Fibroblast of pulmonary artery (primary cell): ENCODE measurements at regions not wholly inside any gene's neighbourhood (a gene's known extent, or its start where the extent isn't known, plus 50 kb on each side); places are given as distances from the start of the nearest gene placed in this dataset.

Experiments used
- DNase-seq: peaks from one replicate; pipeline ENCODE4 v3.0.0-alpha.2; 2010; ENCODE audit warnings: low read depth
- H3K4me3 ChIP-seq: replicated peaks from 2 replicates; pipeline ENCODE4 v1.5.1; 2011; ENCODE audit warnings: low read depth, mild to moderate bottlenecking, control low read depth, low read length, moderate library complexity
- TF ChIP-seq, protein P1 (sequence below): IDR thresholded peaks from 2 replicates; pipeline ENCODE4 v1.5.1; 2011; ENCODE audit warnings: mild to moderate bottlenecking, control low read depth, low read length, inconsistent platforms; ENCODE audit errors: missing control alignments

GRCh38 chr12:87612996-87613395 is 416.2 kb downstream of the C12orf50 start:
- H3K4me3 ChIP-seq: no peak overlapping the region
- TF ChIP-seq, protein P1, sequence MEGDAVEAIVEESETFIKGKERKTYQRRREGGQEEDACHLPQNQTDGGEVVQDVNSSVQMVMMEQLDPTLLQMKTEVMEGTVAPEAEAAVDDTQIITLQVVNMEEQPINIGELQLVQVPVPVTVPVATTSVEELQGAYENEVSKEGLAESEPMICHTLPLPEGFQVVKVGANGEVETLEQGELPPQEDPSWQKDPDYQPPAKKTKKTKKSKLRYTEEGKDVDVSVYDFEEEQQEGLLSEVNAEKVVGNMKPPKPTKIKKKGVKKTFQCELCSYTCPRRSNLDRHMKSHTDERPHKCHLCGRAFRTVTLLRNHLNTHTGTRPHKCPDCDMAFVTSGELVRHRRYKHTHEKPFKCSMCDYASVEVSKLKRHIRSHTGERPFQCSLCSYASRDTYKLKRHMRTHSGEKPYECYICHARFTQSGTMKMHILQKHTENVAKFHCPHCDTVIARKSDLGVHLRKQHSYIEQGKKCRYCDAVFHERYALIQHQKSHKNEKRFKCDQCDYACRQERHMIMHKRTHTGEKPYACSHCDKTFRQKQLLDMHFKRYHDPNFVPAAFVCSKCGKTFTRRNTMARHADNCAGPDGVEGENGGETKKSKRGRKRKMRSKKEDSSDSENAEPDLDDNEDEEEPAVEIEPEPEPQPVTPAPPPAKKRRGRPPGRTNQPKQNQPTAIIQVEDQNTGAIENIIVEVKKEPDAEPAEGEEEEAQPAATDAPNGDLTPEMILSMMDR: no peak
- no peak for DNase-seq

GRCh38 chr12:87608321-87608720 is 420.9 kb downstream of the C12orf50 start:
- no peak for DNase-seq
- TF ChIP-seq, protein P1: no peak
- H3K4me3 ChIP-seq: no peak overlapping the region

DNA sequence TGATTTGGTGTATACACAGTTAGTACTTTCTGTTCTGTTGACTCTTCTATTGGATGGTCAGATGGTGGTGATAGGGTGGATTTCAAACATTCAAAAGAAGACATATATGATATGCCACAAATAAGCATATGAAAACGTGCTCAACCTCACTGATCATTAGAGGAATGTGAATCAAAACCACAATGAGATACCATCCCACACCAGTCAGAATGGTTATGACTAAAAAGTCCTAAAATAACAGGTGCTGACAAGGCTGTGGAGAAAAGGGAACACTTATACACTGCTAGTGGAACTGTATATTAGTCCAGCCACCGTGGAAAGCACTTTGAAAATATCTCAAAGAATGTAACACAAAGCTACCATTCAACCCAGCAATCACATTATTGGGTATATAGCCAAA is 425.5 kb downstream of the C12orf50 start:
- no peak for DNase-seq

DNA sequence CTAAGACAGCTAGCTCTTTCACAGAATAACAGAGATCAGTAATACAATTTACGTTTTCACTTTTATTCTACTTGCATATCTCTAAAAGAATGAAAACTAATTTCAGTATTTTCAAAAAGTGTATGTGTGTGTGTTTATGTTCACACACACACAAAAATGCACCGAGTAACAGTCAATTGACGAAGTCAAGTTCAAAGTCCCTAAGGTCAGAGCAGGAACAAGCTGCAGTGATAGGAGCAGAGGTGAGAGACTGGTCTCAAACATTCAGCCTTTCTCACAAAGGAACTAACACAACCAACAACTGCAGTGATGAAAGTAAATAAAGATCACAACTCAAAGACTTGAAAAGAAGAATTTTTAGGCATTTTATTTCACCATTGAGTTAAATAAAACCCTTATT is 429.7 kb downstream of the C12orf50 start:
- DNase-seq: no peak
- TF ChIP-seq, protein P1: no peak

More for the DNA sequence above, 425.5 kb downstream of the C12orf50 start:
- TF ChIP-seq, protein P1: no peak
- no peak overlapping the region for H3K4me3 ChIP-seq

DNA sequence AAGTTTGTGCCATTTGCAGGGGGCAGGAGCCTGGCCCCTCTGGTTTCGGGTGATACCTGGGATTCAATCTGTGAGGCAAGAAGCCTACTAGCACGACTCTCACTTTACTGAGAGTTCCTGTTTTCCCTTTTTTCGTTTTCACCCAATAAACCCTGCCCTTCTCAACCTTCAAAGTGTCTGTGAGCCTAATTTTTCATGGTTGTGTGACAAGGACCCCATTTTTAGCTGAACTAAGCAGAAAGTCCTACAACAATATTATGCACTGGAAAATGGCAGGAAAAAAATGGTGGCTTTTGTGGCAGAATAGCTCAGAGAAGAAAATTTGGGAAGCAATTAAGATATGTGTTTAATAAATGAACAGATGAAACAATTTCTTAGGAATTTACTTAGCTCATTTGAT is 432.1 kb downstream of the C12orf50 start:
- TF ChIP-seq, protein P1: no peak
- no peak for DNase-seq
- no peak overlapping the region for H3K4me3 ChIP-seq

More for the DNA sequence above, 429.7 kb downstream of the C12orf50 start:
- no peak overlapping the region for H3K4me3 ChIP-seq

DNA sequence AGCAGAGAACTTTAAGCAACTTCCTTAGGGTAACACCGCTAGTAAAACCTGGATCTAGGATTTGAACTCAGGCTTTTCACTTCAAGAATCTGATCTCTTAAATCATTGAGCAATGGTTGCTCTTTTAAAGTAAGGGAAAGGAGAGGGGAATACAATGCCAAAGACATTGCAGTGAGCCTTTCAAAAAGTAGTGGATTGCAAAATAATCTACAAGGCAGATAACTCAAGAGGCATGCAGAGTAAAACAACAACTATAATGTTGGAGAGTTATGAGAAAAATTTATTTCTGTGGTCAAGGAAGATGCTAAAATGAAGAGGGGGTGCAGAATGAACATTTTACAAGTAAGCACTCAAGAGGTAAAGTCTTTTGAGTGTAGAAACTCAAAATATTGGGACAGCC is 432.6 kb downstream of the C12orf50 start:
- no peak overlapping the region for H3K4me3 ChIP-seq
- TF ChIP-seq, protein P1: no peak
- DNase-seq: peak; percentile 26

DNA sequence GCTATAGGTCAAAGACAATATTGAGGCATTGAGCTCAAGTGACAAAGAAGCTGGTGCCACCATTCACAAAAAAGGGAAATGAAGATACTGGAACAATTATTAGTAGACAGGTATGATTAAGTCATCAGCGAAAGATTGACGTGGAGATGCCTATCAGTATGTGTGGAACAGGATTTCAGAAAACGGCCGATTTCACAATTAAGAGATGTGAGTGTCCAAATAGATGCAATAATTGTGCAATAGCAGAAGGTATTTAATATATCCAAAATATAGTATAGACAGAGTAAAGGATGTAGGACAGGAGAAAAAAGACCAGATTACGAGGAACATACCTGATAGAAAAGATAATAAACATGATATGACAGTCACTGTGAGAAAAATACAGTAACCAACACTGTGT is 433.1 kb downstream of the C12orf50 start:
- TF ChIP-seq, protein P1: no peak
- H3K4me3 ChIP-seq: no peak overlapping the region
- DNase-seq: no peak
